Panc1 (cell line): ENCODE measurements at regions not wholly inside any gene's neighbourhood (a gene's known extent, or its start where the extent isn't known, plus 50 kb on each side); places are given as distances from the start of the nearest gene placed in this dataset.

ENCODE experiments used
- CTCF ChIP-seq: fragments of 450-650 bp; IDR thresholded peaks from 2 replicates; pipeline ENCODE4 v1.5.1; 2017; ENCODE audit warnings: mild to moderate bottlenecking
- POLR2AphosphoS5 ChIP-seq: IDR thresholded peaks from 2 replicates; pipeline ENCODE4 v1.6.1; 2012; ENCODE audit warnings: mild to moderate bottlenecking, low read depth, low read length, moderate library complexity
- REST ChIP-seq, 2 experiments: IDR thresholded peaks; 2 replicates each; pipeline ENCODE4 v1.6.1; 2011 to 2012; ENCODE audit warnings: low read depth in 2 of 2, control low read depth in 1 of 2, low read length in 1 of 2, mild to moderate bottlenecking in 1 of 2, moderate library complexity in 1 of 2; ENCODE audit not compliant: insufficient read depth in 1 of 2
- SIN3A ChIP-seq: IDR thresholded peaks from 2 replicates; pipeline ENCODE4 v1.6.1; 2012; ENCODE audit warnings: low read depth, mild to moderate bottlenecking, low read length, moderate library complexity, borderline replicate concordance; ENCODE audit not compliant: insufficient read depth
- TCF7L2 ChIP-seq: IDR thresholded peaks from 2 replicates; pipeline ENCODE4 v1.6.1; 2011; ENCODE audit warnings: mild to moderate bottlenecking, low read depth, low read length, inconsistent platforms

DNA sequence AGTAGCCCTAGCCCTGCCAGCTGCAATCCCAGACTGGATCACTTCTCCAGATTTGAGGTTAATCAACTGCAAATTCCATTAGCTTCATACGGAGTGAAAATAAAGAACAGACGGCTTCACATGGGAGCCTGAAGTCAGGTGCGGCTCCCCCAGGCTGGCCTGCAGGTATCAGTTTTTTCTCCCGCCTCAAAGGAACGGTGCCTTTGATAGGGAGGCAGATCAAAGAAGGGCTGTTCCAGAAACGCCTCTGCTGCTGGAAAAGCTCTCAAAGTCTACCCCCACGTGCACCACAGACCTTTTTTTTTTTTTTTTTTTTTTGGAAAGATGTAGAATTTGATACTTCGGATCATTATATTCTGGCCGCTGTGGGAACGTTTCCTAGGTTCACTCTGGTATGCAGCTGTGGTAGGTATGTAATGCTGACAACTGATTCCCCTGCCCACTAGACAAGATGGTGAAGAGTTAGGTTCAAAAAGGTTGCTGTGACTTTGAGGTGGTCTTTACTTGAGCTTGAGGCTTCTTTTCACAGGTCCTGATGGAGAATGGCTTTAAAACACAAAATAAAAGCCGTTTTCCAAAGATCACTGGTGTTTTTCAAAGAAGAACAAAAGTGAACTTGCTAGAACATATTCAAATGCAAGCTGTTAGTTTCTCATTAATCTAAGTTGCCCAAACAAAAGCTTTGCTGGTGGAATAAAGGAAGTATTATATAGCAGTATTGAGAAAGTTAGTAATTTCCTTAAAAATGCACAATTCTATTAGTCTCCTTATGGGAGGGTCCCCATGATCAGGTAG is 189.0 kb upstream of the NFIA start:
- TF ChIP-seq CTCF, result no peak
- TF ChIP-seq SIN3A, result no peak
- TF ChIP-seq POLR2AphosphoS5, result no peak
- no peak for TF ChIP-seq REST (IDR thresholded peaks at IDR 0.05; ENCODE audit: insufficient read depth in 1 of 2, low read depth in 2 of 2, low read length in 1 of 2)
- no peak for TF ChIP-seq TCF7L2
